ENCODE measurements at regions not wholly inside any gene's neighbourhood (a gene's known extent, or its start where the extent isn't known, plus 50 kb on each side); places are given as distances from the start of the nearest gene placed in this dataset.

DNA sequence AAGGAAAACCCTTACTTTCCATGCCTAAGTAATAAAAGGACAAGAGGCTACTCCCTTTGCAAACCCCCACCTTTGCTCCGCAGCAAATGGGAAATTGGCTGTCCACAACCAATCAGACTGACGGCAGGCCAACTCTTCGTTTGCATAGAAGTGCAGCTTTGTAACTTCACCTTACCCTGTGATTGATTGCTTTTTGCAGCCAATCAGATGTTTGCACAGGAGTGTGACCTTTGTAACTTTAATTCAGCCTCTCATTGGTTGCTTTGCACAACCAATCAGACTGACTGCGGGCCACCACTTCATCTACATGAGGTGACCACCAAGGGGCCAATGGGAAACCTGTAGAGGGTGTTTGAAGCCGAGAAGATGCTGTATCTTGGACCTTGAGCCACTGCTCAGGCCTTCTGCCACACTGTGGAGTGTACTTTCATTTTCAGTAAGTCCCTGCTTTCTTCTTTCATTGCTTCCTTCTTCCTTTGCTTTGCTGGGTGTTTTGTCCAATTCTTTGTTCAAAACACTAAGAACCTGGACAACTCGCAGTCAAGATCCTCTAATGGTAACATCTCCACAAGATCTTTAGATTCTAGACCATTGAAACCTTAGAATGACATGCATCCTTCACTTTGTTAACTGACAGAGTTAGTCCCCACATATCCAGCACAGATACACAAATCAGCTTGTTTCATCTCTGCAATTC, 51.3 kb upstream of the FREM1 start:
- no peak for ATAC-seq

DNA sequence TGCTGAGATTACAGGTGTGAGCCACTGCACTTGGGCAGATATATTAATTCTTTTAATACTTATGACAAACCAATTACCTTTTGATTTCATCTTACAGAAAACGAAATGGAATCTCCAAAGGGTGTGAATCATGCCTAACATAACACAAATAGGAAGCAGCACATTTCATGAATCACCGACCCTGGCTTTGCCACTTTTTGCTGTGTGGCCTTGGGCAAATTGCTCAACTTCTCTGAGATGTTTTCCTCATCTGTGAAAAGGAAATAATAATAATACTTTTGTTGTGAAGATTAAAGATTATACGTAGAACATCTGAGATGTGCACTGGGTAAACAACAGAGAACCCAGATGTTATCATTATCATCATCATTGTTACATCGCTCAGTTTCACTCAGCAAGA, 50.7 kb upstream of the FREM1 start:
- no peak for ATAC-seq
